Caco-2 (cell line): ENCODE measurements at regions not wholly inside any gene's neighbourhood (a gene's known extent, or its start where the extent isn't known, plus 50 kb on each side); places are given as distances from the start of the nearest gene placed in this dataset.

Experiments used
- BruUV-seq: library from RNA; stranded (reverse); fragments of 400-500 nt; replicated peaks from 2 replicates; lab custom pipeline; 2021; lab: Mats Ljungman, UMichigan
- CTCF ChIA-PET: fragments of 300-600 bp; sonication (Branson Sonifier 250); formaldehyde crosslinking; loops from one replicate; lab custom pipeline; 2022; ENCODE audit warnings: antibody characterized with exemption; lab: Charles Lee
- POLR2A ChIA-PET: fragments of 300-600 bp; sonication (Branson Sonifier 250); formaldehyde crosslinking; loops from one replicate; lab custom pipeline; 2022; ENCODE audit warnings: antibody characterized with exemption; lab: Charles Lee
- DNase-seq, 2 experiments: peaks; one replicate each; pipeline versions ENCODE4 v3.0.0 to v3.0.0-alpha.2; 2020 to 2022
- H3K27me3 ChIP-seq: replicated peaks from 2 replicates; pipeline ENCODE4 v1.6.0; 2011; ENCODE audit warnings: low read length; ENCODE audit not compliant: control insufficient read depth, insufficient read depth
- H3K36me3 ChIP-seq: 2 replicates; pipeline ENCODE4 v1.5.1; 2011; ENCODE audit warnings: low read length; ENCODE audit not compliant: control insufficient read depth, insufficient read depth
- H3K4me1 ChIP-seq: fragments of 250-450 bp; sonication (Bioruptor Pico); 2 replicates; pipeline ENCODE4 v1.5.1; 2020; ENCODE audit warnings: mild to moderate bottlenecking
- H3K4me3 ChIP-seq: 2 replicates; pipeline ENCODE4 v1.5.1; 2011; ENCODE audit warnings: low read depth, mild to moderate bottlenecking, control low read depth, low read length
- H3K9me3 ChIP-seq: fragments of 250-450 bp; sonication (Bioruptor Pico); 2 replicates; pipeline ENCODE4 v1.5.1; 2020; ENCODE audit warnings: mild to moderate bottlenecking, moderate library complexity
- H3K27ac Mint-ChIP-seq: one replicate; pipeline ENCODE4 v1.8.0; 2022; ENCODE audit warnings: mixed read lengths; ENCODE audit not compliant: unreplicated experiment
- H3K27me3 Mint-ChIP-seq: one replicate; pipeline ENCODE4 v1.8.0; 2022; ENCODE audit warnings: mixed read lengths; ENCODE audit not compliant: insufficient read depth, unreplicated experiment
- H3K36me3 Mint-ChIP-seq: one replicate; pipeline ENCODE4 v1.8.0; 2022; ENCODE audit warnings: mild to moderate bottlenecking, mixed read lengths; ENCODE audit not compliant: insufficient read depth, unreplicated experiment
- H3K4me1 Mint-ChIP-seq: one replicate; pipeline ENCODE4 v1.8.0; 2022; ENCODE audit warnings: low read depth, mixed read lengths; ENCODE audit not compliant: unreplicated experiment
- H3K4me3 Mint-ChIP-seq: one replicate; pipeline ENCODE4 v1.8.0; 2022; ENCODE audit warnings: mild to moderate bottlenecking, moderate library complexity, mixed read lengths; ENCODE audit not compliant: unreplicated experiment
- H3K9me3 Mint-ChIP-seq: one replicate; pipeline ENCODE4 v1.8.0; 2022; ENCODE audit warnings: mixed read lengths; ENCODE audit not compliant: unreplicated experiment
- intact Hi-C: fragments of 100-400 bp; cut with micrococcal nuclease; formaldehyde crosslinking; loops from one replicate; pipeline ENCODE4 v1.10.0; 2022; ENCODE audit not compliant: unreplicated experiment
- TF ChIP-seq, protein P1 (sequence below), 2 experiments: fragments of 200-600 bp in 1 of 2; IDR thresholded peaks; 1 replicate in 1 of 2; 2 replicates in 1 of 2; pipeline versions ENCODE4 v1.5.1 to v1.8.0; 2011 to 2022; ENCODE audit warnings: antibody characterized with exemption in 1 of 2, control low read depth in 1 of 2, inconsistent platforms in 1 of 2, low read depth in 1 of 2, low read length in 1 of 2, mild to moderate bottlenecking in 1 of 2, moderate library complexity in 1 of 2; ENCODE audit not compliant: insufficient read depth in 1 of 2, severe bottlenecking in 1 of 2, unreplicated experiment in 1 of 2

DNA sequence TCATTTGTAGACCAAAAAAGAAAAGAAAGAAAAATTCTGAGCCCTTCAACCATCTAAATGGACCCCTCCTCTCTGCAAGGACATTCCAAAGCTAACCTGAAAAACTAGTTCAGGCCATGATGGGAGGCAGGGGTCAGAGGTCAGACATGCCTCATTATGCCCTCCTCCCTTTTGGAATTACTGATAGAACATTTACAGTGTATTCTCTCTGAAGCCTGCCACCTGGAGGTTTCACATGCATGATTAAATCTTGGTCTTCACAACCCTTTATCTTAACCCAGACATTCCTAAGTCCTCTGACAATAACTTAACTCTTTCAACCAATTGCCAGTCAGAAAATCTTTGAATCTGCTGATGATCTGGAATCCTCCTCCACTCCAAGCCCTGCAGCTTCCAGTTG lies 86.0 kb downstream of the SPP2 start:
- Histone ChIP-seq H3K36me3 (no peaks in the 10 kb centered on the region), H3K9me3 (no peaks in the 10 kb centered on the region), H3K4me3 (no peak overlapping the region), H3K4me1 (peaks cover 28% of the 10 kb centered on the region), H3K27me3 (no peaks in the 10 kb centered on the region)
- Mint-ChIP-seq H3K27me3 (no peaks in the 10 kb centered on the region), H3K27ac (peak overlapping the region; percentile 87), H3K36me3 (peaks cover 13% of the 10 kb centered on the region), H3K4me3 (peak overlapping the region; percentile 57), H3K4me1 (peaks cover 5% of the 10 kb centered on the region), H3K9me3 (no peaks in the 10 kb centered on the region)
- TF ChIP-seq, protein P1, sequence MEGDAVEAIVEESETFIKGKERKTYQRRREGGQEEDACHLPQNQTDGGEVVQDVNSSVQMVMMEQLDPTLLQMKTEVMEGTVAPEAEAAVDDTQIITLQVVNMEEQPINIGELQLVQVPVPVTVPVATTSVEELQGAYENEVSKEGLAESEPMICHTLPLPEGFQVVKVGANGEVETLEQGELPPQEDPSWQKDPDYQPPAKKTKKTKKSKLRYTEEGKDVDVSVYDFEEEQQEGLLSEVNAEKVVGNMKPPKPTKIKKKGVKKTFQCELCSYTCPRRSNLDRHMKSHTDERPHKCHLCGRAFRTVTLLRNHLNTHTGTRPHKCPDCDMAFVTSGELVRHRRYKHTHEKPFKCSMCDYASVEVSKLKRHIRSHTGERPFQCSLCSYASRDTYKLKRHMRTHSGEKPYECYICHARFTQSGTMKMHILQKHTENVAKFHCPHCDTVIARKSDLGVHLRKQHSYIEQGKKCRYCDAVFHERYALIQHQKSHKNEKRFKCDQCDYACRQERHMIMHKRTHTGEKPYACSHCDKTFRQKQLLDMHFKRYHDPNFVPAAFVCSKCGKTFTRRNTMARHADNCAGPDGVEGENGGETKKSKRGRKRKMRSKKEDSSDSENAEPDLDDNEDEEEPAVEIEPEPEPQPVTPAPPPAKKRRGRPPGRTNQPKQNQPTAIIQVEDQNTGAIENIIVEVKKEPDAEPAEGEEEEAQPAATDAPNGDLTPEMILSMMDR (IDR thresholded peaks at IDR 0.05; ENCODE audit: insufficient read depth in 1 of 2, low read depth in 1 of 2, low read length in 1 of 2, severe bottlenecking in 1 of 2, unreplicated experiment in 1 of 2): peak in 1 of 2 experiments; percentile 15
- BruUV-seq: no TSS peak
- intact Hi-C loops: loop anchor here (1.0 to 5.0 kb wide), 7 partner anchors 32 to 326 kb away; no protein-coding TSS in a partner anchor
- DNase-seq: peak; percentile 85 to 91
- CTCF ChIA-PET: interaction anchor here (1.6 kb wide), 1 partner anchor 409 kb away, joined by 5 read pairs; no protein-coding TSS in a partner anchor
- POLR2A ChIA-PET: interaction anchor here (0.6 kb wide), 1 partner anchor 815 kb away, joined by 3 read pairs; the partner anchor contains the start of gene SH3BP4

DNA sequence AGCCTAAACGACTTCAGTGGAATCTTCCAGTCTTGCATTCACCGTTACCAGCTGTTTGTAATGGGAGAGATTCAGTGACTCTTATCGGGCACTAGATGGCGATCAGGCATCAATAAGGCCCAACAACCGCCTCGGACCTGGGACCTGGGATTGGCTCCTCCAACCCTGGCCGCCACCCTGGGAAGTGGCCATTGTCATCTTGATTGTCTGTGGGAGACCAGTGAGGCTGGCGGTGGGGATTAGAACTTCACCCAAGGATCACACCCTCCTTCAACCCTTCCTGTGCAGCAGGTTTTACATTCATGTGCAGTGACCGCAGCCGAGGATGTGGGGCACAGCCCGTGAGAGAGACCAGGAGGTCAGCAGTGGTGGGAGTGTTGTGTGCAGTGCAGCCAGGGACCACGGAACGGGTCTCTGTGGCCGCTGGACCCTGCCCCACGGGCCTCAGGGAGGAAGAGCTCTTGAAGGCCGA lies 85.3 kb downstream of the SPP2 start:
- DNase-seq: peak; percentile 83 to 91
- TF ChIP-seq, protein P1 (IDR thresholded peaks at IDR 0.05; ENCODE audit: insufficient read depth in 1 of 2, low read depth in 1 of 2, low read length in 1 of 2, severe bottlenecking in 1 of 2, unreplicated experiment in 1 of 2): peak; percentile 59 to 70
- no peaks in the 10 kb centered on the region for H3K9me3 ChIP-seq
- BruUV-seq: no TSS peak
- peak overlapping the region; percentile 2; the same call in 1 of the 2 replicates for H3K4me3 ChIP-seq
- H3K36me3 ChIP-seq: no peaks in the 10 kb centered on the region
- intact Hi-C loops: loop anchor here (1.0 to 5.0 kb wide), 9 partner anchors 33 to 365 kb away; no protein-coding TSS in a partner anchor
- no peaks in the 10 kb centered on the region for H3K27me3 ChIP-seq
- Mint-ChIP-seq H3K9me3 (no peaks in the 10 kb centered on the region), H3K4me1 (peaks cover 5% of the 10 kb centered on the region), H3K27ac (peak overlapping the region; percentile 87), H3K36me3 (peaks cover 13% of the 10 kb centered on the region), H3K27me3 (no peaks in the 10 kb centered on the region), H3K4me3 (peak overlapping the region; percentile 57)
- H3K4me1 ChIP-seq: peaks cover 28% of the 10 kb centered on the region
- ChIA-PET CTCF (interaction anchor here (0.6 to 1.6 kb wide), 7 partner anchors 76 to 410 kb away, joined by 3 to 9 read pairs (median 5); partner anchors contain the start of gene ARL4C), POLR2A (interaction anchor here (0.6 to 1.0 kb wide), 3 partner anchors 275 to 816 kb away, joined by 3 read pairs; partner anchors contain the start of genes ARL4C and SH3BP4)

DNA sequence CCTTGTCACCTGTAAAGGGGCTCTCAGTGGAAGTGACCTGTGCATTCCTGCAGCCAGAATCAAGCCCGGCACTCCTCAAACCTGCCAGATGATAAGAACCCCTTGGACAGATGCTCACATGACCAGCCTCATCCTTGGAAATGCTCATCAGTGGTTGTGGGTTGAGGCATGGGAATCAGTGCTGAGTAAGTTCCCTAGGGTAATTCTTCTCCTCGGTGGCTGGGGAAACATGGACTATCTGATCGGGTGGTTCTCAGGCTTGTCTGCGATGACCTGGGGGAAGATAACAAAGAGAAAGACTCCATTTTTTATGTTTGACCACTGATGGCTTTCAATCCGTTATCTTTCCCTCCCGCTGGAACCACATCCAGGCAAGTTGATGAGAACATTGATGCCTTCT lies 84.0 kb downstream of the SPP2 start:
- Histone ChIP-seq H3K4me3 (no peak overlapping the region), H3K27me3 (no peaks in the 10 kb centered on the region), H3K36me3 (no peaks in the 10 kb centered on the region), H3K4me1 (peaks cover 28% of the 10 kb centered on the region), H3K9me3 (no peaks in the 10 kb centered on the region)
- Mint-ChIP-seq H3K4me1 (peaks cover 5% of the 10 kb centered on the region), H3K9me3 (no peaks in the 10 kb centered on the region), H3K27me3 (no peaks in the 10 kb centered on the region), H3K27ac (no peak overlapping the region), H3K36me3 (peaks cover 13% of the 10 kb centered on the region), H3K4me3 (no peak overlapping the region)
- CTCF ChIA-PET: no interaction called here
- DNase-seq: no peak
- POLR2A ChIA-PET: no interaction called here
- BruUV-seq: no TSS peak
- intact Hi-C loops: loop anchor here (2.0 kb wide), 1 partner anchor 156 kb away; no protein-coding TSS in a partner anchor
- TF ChIP-seq, protein P1 (IDR thresholded peaks at IDR 0.05; ENCODE audit: insufficient read depth in 1 of 2, low read depth in 1 of 2, low read length in 1 of 2, severe bottlenecking in 1 of 2, unreplicated experiment in 1 of 2): no peak
